ENCODE measurements at regions not wholly inside any gene's neighbourhood (a gene's known extent, or its start where the extent isn't known, plus 50 kb on each side); places are given as distances from the start of the nearest gene placed in this dataset.

DNA sequence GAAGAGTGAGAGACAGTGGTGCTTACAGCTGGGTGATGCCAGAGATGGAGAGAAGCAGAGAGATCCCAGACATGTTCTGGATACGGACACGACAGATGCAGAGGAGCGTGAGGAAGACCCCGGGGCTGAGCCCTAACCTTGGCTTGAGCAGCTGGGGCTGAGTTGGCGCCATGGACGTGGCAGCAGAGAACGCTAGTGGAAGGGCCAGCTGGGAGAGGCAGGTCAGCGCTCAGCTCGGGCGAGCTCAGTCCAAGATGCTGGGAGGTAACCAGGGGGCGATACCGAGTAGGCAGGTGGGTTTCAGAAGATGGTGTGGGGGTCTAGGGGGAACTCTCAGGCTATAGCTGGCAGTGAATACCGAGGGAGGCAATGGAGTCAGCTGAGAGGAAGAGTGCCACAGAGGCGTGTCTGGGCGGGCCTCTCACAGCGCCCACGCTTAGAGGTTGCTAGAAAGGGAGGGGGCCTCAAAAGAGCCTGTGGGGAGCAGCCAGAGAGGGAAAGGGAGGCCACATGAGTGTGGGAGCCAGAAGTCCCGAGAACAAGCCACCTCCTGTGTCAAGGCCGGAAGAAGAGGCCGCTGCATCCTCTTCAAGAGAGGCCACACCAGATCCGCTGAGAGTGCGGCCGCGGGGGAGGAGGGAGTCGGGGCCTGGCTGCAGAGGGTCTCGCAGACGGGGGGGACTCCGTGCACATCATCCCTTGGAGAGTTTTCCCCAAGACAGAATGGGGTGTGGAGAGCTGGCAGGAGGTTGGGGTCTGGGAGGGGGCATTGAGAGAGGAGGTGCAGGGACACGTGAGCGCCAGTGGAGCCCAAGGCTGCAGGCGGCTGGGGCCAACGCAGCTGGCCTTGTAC, 57.0 kb upstream of the DIO3 start:
- Histone ChIP-seq H3K27me3 (ENCODE audit: insufficient read depth, low read length) (no peaks in the 10 kb centered on the region), H3K27ac (ENCODE audit: low read depth, low read length) (no peak overlapping the region), H3K4me1 (ENCODE audit: insufficient read depth, low read length) (no peaks in the 10 kb centered on the region), H3K79me2 (ENCODE audit: insufficient read depth, low read length) (no peaks in the 10 kb centered on the region), H3K9me3 (ENCODE audit: low read depth, low read length) (no peaks in the 10 kb centered on the region), H3K4me2 (ENCODE audit: insufficient read depth, low read length) (no peak overlapping the region), H4K20me1 (ENCODE audit: insufficient read depth, low read length) (no peaks in the 10 kb centered on the region), H3K4me3 (ENCODE audit: insufficient read depth, low read length) (no peak overlapping the region), H2AFZ (ENCODE audit: low read length) (no peak overlapping the region), H3K36me3 (ENCODE audit: insufficient read depth, low read length) (no peaks in the 10 kb centered on the region)
- TF ChIP-seq, protein P1, sequence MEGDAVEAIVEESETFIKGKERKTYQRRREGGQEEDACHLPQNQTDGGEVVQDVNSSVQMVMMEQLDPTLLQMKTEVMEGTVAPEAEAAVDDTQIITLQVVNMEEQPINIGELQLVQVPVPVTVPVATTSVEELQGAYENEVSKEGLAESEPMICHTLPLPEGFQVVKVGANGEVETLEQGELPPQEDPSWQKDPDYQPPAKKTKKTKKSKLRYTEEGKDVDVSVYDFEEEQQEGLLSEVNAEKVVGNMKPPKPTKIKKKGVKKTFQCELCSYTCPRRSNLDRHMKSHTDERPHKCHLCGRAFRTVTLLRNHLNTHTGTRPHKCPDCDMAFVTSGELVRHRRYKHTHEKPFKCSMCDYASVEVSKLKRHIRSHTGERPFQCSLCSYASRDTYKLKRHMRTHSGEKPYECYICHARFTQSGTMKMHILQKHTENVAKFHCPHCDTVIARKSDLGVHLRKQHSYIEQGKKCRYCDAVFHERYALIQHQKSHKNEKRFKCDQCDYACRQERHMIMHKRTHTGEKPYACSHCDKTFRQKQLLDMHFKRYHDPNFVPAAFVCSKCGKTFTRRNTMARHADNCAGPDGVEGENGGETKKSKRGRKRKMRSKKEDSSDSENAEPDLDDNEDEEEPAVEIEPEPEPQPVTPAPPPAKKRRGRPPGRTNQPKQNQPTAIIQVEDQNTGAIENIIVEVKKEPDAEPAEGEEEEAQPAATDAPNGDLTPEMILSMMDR (IDR thresholded peaks at IDR 0.05; ENCODE audit: extremely low read depth, low read depth, low read length): no peak
- peak; percentile 81 for DNase-seq (ENCODE audit: insufficient read length, low spot score, missing footprints)

DNA sequence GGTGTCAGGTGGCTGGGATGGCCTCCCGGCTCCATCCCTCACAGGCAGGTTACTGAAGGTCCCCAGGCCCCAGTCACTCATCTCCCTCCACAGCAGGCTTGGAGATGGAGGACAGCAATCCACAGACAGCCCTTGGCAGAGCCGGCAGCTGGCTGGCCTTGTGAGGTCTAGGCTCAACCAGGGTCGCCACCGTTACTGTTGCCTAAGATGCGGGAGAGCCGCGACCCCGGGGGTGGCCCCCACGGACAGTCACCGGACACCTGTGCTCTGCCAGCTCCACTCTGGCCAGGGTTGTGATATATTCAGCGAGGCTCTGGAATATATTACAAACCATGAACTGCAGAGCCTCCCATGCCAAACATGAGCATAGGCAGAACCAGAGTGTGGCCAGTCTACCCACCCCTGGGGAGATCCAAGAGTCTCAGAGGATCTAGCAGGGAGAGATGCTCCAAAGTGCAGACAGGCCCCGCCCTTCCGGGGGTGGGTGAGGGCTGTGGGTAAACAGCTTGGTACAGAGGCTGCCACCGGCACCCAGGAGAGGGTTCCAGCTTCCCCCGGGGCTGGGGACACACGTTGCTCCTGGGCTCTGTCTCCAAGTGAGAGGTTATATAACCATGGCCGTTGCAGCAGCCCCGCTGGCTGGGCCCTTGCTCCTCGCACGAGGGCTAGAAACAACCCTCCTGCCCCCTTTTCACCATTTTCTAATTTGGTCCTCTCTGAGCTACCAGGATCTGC, 55.9 kb upstream of the DIO3 start:
- TF ChIP-seq, protein P1 (IDR thresholded peaks at IDR 0.05; ENCODE audit: extremely low read depth, low read depth, low read length): no peak

GRCh38 chr14:101506211-101506925, 54.9 kb upstream of the DIO3 start:
- Histone ChIP-seq H3K4me3 (ENCODE audit: insufficient read depth, low read length) (no peak overlapping the region), H3K36me3 (ENCODE audit: insufficient read depth, low read length) (no peaks in the 10 kb centered on the region), H3K9me3 (ENCODE audit: low read depth, low read length) (no peaks in the 10 kb centered on the region), H3K4me1 (ENCODE audit: insufficient read depth, low read length) (no peaks in the 10 kb centered on the region), H3K4me2 (ENCODE audit: insufficient read depth, low read length) (no peak overlapping the region), H3K27me3 (ENCODE audit: insufficient read depth, low read length) (no peaks in the 10 kb centered on the region), H3K79me2 (ENCODE audit: insufficient read depth, low read length) (no peaks in the 10 kb centered on the region), H2AFZ (ENCODE audit: low read length) (no peak overlapping the region), H4K20me1 (ENCODE audit: insufficient read depth, low read length) (no peaks in the 10 kb centered on the region), H3K27ac (ENCODE audit: low read depth, low read length) (no peak overlapping the region)
- TF ChIP-seq, protein P1 (IDR thresholded peaks at IDR 0.05; ENCODE audit: extremely low read depth, low read depth, low read length): no peak
- peak; percentile 89 for DNase-seq (ENCODE audit: insufficient read length, low spot score, missing footprints)

More for the DNA sequence above, 55.9 kb upstream of the DIO3 start:
- Histone ChIP-seq H3K4me1 (ENCODE audit: insufficient read depth, low read length) (no peaks in the 10 kb centered on the region), H3K79me2 (ENCODE audit: insufficient read depth, low read length) (no peaks in the 10 kb centered on the region), H3K9me3 (ENCODE audit: low read depth, low read length) (no peaks in the 10 kb centered on the region), H3K4me2 (ENCODE audit: insufficient read depth, low read length) (no peak overlapping the region), H3K27ac (ENCODE audit: low read depth, low read length) (no peak overlapping the region), H2AFZ (ENCODE audit: low read length) (no peak overlapping the region), H4K20me1 (ENCODE audit: insufficient read depth, low read length) (no peaks in the 10 kb centered on the region), H3K36me3 (ENCODE audit: insufficient read depth, low read length) (no peaks in the 10 kb centered on the region), H3K27me3 (ENCODE audit: insufficient read depth, low read length) (no peaks in the 10 kb centered on the region), H3K4me3 (ENCODE audit: insufficient read depth, low read length) (no peak overlapping the region)
- DNase-seq (ENCODE audit: insufficient read length, low spot score, missing footprints): peak; percentile 62
